Prostate gland (tissue), 2 donors: ENCODE measurements at regions not wholly inside any gene's neighbourhood (a gene's known extent, or its start where the extent isn't known, plus 50 kb on each side); places are given as distances from the start of the nearest gene placed in this dataset.

Experiments
- POLR2A ChIP-seq: fragments of 450-650 bp; IDR thresholded peaks from one replicate; pipeline ENCODE4 v1.6.1; 2016; ENCODE audit warnings: antibody characterized with exemption, mild to moderate bottlenecking
- POLR2AphosphoS5 ChIP-seq: sonication (generic); formaldehyde crosslinking; IDR thresholded peaks from one replicate; pipeline ENCODE4 v1.6.1; 2017; ENCODE audit warnings: antibody characterized with exemption
- TF ChIP-seq, protein P1 (sequence below), 4 experiments: fragments of 200-600 bp in 2 of 4; fragments of 450-650 bp in 2 of 4; sonication (generic) in 2 of 4; IDR thresholded peaks; 1 replicate in 3 of 4; 2 replicates in 1 of 4; pipeline ENCODE4 v1.5.1; 2016 to 2019; ENCODE audit warnings: antibody characterized with exemption in 4 of 4, mild to moderate bottlenecking in 2 of 4, moderate library complexity in 2 of 4

DNA sequence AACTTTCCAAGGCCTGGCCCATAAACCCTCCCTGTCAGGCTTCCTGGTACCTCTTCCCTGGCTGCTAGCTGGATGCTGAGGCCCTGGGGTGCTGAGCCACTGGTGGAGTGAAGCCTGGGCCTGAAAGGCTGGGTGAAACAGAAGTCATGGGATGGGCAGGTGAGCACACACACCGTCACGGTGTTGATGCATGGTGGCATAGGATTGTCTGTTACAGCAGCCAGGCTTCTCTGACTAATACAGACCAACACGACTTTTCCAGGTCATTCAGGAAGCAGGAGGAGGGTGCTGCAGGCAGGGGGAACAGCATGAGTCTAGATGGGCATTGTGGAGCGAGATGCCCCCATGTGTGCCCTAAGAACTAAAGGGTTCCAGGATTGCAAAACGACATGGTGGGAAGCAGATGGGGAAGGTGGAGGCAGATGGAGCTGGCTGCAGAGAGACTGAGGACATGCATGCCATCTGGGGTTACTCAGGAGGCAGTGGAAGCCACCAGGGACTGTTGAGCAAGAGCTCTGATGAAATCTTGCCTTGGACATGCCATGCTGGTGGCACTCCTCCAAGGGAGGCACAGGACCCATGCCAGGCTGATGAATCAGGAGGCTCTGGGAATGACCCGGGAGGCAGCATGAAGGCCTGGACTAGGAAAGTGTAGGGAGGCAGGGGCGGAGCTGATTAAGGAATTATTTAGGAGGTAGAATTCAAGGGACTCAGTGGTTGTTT lies 480.9 kb downstream of the TSN start:
- no peak for TF ChIP-seq POLR2AphosphoS5
- TF ChIP-seq, protein P1, sequence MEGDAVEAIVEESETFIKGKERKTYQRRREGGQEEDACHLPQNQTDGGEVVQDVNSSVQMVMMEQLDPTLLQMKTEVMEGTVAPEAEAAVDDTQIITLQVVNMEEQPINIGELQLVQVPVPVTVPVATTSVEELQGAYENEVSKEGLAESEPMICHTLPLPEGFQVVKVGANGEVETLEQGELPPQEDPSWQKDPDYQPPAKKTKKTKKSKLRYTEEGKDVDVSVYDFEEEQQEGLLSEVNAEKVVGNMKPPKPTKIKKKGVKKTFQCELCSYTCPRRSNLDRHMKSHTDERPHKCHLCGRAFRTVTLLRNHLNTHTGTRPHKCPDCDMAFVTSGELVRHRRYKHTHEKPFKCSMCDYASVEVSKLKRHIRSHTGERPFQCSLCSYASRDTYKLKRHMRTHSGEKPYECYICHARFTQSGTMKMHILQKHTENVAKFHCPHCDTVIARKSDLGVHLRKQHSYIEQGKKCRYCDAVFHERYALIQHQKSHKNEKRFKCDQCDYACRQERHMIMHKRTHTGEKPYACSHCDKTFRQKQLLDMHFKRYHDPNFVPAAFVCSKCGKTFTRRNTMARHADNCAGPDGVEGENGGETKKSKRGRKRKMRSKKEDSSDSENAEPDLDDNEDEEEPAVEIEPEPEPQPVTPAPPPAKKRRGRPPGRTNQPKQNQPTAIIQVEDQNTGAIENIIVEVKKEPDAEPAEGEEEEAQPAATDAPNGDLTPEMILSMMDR (IDR thresholded peaks at IDR 0.05), result no peak
- TF ChIP-seq POLR2A, result no peak
